Stimulated activated CD4-positive, alpha-beta T cell treated with anti-CD3 and anti-CD28 coated beads, Interleukin-4, amount 100 ng/mL, for 24 hours (primary cell): ENCODE measurements at regions not wholly inside any gene's neighbourhood (a gene's known extent, or its start where the extent isn't known, plus 50 kb on each side); places are given as distances from the start of the nearest gene placed in this dataset.
"Not testable (repeated sequence)": the region's sequence is repeated elsewhere in the genome, so short reads cannot be mapped to it uniquely, and the experiment has no call there.

Source experiments
- DNase-seq: peaks from one replicate; pipeline ENCODE4 v3.0.0-alpha.2; 2020

DNA sequence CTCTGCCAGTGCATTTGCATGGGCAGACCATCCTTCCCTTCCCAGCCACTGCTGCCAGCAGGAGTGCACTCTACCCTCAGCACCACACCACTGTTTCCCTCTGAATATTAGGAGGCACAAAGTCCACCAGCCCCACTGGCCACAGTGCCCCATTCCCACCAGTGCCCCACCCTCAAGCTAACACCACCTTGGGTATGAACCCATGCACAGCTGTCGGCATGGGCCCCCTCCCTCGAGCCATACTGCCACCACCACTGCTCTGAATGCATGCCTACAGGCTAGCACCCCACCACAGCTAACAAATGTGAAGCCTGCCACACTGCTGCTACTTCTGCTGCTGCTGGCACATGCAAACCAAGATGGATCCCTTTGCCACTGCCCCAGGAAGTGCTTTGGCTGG is 810.4 kb downstream of the TRAM1L1 start:
- DNase-seq, result no peak

DNA sequence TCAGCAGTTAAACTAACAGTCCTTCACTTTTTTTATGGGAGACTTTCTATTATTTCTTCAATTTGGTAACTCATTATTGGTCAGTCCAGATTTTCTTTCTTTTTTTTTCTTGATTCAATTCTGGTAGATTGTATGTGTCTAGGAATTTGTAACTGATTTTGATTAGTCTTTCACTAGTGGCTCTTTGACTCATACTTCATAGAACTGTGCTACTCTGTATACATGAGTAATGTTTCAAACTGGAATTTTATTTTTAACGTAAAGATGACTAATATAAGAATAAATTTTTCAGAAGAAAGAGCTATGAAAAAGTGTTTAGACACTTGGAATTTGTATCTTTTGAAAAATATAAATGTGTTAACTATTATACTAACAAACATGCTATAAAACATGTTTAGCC is 813.0 kb downstream of the TRAM1L1 start:
- DNase-seq, result no peak

DNA sequence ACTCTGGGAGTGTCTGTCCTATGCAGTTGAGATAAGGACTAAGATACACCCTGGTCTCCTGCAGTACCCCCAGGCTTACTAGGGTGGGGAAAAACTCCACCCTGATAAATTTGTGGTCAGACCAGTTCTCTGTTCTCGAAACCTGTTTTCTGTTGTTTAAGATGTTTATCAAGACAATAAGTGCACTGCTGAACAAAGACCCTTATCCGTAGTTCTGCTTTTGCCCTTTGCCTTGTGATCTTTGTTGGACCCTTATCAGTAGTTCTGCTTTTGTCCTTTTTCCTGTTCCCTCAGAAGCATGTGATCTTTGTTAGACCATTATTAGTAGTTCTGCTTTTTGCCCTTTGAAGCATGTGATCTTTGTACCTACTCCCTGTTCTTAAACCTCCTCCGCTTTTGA is 824.4 kb downstream of the TRAM1L1 start:
- DNase-seq, result not testable (repeated sequence)

DNA sequence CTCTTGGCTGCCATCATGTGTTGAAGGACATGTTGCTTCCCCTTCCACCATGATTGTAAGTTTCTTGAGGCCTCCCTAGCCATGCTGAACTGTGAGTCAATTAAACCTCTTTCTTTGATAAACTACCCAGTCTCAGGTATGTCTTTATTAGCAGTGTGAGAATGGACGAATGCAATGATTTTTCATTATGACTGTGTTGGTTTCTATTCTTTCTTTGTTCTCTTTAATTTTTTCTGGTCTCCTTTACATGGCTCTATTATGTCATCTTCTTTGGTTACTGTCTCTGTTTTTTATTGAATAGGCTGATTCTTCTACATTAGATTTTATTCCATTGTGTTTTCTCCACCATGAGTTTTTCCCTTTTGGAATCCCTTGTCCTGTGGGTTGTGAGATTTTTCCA is 840.6 kb downstream of the TRAM1L1 start:
- no peak for DNase-seq

DNA sequence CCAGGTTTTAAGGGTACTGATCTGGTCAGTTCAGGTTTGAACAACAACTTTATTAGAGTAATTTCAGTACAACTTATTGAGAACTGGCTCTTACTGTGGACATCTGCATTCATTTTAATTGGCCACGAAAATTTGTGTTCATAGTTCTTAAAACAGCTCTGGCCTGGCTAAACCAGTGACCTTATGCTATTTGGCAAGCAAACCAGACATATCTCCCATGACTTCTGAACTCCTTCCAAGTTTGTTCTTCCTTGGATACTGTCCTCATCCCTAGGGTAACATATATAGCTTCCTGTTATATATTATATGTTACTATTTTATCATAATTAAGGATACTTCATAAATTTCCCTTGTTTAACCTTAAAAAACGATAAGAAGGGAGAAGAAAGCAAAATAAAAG is 841.9 kb downstream of the TRAM1L1 start:
- no peak for DNase-seq

DNA sequence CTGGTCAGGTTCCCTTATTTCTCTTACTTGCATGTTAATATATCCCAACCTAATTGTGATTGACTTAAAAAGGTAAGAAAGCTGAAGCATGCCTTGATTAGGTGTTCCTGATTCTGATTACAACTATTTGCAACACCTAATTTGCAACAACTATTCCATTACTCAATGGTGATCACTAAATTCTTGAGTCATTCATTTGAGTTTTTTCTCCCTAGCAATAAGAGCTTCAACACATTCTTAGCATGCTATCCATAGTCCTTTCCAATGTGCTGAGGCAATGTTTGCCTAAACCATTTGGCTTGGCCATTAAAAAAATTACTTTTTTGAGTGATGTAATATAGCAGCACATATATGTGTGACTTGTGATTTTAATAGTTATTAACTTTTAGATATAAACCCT is 851.4 kb downstream of the TRAM1L1 start:
- no peak for DNase-seq

DNA sequence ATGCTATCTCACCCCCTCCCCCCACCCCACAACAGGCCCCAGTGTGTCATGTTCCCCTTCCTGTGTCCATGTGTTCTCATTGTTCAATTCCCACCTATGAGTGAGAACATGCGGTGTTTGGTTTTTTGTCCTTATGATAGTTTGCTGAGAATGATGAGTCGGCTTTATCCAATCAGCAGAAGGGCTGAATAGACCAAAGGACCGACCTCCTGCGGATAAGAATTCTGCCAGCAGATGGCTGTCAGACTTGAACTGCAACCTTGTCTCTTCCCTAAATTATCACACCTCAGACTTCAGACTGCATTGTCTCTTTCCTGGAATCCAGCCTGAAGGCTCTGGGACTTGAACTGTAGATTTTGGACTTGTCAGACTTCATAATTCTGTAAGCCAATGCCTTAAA is 853.4 kb downstream of the TRAM1L1 start:
- DNase-seq, result not testable (repeated sequence)

DNA sequence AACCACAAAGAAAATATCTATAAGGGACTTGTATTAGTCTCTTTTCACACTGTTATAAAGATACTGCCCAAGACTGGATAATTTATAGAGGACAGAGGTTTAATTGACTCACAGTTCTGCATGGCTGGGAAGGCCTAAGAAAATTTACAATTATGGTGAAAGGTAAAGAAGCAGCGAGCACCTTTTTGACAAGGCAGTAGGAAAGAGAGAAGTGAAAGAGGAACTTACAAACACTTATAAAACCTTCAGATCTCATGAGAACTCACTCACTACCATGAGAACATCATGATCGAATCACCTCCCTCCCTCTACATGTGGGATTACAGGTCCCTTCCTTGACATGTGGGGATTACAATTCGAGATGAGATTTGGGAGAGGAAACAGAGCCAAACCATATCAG is 856.0 kb downstream of the TRAM1L1 start:
- DNase-seq, result no peak

DNA sequence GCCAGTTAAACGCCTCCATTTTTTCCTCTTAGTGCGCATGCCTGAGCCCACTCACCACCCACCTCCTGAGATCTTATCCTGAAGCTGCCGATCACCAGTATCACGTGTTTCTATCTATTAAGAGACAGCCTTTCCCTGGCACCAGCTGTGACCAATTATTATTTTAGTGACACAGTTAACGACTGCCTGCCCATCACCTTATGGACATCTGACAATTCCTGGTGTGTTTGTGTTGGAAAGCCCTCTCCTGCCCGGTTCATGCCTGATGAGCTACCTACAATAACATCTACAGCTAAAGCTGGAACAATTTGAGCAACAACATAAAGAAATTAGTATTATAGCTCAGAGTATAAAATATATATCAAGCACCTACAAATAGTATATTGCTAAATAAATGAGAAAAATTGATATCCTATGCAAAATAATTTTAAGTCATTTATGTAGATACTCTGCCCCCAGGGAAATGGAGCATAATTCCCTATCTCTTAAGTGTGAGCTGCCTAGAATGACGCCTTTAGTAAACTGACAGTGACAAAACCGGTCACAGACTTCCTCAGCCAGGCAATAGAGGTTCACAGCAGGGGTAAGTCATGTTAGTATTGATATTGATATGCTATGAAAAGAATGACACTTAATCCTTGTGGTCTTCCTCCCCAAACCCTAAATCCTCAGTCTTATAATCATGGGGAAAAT is 862.2 kb downstream of the TRAM1L1 start:
- DNase-seq, result no peak

DNA sequence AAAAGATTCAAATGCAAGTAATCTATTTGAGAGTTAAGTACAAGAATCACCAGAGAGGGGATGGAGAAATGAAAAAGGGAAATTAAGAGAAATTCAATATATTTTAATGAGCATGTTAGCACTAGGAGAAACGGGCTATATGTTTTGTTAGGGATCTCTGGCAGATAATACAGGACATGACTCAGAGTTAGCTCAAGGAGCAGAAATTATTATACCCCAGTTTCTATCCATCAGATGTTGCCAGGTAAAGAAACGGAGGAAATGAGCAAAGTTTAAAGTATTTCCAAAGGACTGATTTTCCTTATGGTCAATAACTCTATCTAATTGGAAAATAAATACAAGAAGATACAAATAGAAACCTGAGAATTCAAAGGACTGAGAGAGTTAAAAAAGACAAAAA is 867.6 kb downstream of the TRAM1L1 start:
- DNase-seq, result no peak

DNA sequence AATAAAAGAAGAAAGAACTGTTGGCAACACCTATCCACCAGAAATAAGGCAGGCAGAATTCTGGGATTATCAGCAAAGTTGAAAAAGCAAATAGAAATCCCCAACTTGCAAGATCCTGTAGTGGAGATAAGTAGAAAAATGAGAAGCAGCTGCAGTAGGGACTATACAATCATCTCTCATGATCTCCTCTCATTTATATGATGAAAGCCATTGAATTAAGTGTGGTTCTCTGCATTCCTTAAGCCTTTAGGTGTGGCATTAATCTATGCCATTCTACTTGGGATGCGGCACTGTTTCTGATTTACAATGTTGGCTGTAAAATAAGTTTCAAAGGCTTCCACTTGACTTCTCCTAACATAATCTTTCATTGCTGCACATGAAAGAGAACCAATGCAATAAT is 869.8 kb downstream of the TRAM1L1 start:
- DNase-seq, result no peak

DNA sequence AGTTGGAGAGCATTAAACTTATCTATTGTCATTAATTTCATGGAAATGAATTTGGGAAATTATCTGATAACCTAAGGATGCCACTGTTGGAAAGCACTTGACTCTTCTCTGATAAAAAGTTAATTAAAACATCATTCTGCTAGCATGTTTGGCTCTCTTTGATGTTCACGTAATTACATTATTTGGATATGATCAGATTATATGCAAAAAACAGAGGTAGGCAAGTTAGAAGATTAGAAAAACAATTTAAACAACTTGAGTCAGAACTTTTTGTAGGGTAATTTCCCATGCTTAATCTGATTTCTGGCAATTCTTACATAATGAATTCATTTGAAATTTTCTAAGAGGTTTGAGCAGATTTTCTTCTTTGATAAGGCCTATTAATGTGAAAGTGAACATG is 882.9 kb downstream of the TRAM1L1 start:
- DNase-seq, result no peak

DNA sequence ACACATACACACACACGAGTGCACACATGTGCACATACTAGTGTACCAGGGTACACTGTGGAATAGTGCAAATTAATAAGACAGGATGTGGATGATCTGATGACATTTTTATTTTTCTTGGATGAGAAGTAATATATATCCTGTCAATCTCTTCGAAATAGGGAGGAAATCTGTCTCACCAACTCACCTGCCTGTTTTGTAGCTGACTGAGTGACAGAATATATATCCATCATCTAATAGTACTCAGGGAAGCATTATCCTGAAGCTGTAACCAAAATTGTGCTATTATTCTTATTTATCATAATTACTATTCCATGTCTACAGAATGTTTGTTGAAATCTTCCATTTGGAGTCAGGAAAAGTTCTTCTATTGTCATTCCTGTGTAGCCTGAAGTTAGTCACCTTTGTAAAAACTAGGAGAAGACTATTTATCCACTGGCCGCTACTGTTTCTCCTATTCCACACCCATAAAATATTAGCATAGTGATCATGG is 888.0 kb downstream of the TRAM1L1 start:
- no peak for DNase-seq

DNA sequence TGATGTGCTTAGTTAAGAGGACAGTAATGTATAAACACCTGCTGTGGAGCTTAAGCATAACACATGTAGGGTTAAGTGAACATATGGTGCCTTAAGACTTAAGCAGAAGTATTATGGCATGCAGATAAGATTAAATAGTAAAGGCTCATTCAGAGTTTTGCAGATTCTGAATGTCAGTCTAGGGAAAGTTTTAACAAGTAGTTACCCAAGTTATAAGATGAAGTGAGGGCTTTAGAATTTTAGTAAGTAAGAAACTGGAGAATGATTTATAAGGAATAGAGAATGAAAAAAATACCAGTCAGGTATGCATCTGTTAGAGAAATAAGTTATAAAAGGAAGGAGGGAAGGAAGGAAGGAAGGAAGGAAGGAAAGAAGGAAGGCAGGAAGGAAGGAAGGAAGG is 902.1 kb downstream of the TRAM1L1 start:
- no peak for DNase-seq

DNA sequence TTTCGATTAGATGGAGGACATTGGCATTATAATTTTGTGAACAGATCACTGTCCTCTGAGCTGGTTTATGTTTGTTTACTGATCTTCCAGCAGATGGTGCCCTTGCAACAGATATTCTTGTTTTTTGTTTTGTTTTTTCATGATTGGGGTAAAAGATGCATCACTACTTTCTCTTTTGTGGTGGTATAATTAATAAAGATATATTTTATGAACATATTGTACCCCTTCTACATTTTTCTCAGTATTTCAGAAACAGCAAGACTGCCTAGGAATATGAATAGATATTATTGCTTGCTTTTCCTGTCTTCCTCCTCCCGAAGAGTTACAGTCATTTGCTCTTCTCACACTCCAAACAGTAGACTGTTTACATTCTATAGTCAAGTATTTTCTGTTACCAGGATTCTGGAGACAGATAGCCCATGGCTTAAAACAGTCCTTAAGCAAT is 905.2 kb downstream of the TRAM1L1 start:
- DNase-seq, result no peak

DNA sequence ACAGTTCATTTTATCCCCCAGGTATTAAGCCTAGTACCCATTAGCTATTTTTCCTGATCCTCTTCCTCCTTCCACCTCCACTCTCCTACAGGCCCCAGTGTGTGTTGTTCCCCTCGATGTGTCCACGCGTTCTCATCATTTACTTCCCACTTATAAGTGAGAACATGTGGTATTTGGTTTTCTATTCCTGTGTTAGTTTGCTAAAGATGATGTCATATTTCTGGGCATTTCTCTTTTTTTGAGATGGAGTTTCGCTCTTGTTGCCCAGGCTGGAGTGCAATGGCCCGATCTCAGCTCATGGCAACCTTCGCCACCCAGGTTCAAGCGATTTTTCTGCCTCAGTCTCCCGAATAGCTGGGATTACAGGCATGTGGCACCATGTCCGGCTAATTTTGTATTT is 934.0 kb downstream of the TRAM1L1 start:
- not testable (repeated sequence) for DNase-seq

DNA sequence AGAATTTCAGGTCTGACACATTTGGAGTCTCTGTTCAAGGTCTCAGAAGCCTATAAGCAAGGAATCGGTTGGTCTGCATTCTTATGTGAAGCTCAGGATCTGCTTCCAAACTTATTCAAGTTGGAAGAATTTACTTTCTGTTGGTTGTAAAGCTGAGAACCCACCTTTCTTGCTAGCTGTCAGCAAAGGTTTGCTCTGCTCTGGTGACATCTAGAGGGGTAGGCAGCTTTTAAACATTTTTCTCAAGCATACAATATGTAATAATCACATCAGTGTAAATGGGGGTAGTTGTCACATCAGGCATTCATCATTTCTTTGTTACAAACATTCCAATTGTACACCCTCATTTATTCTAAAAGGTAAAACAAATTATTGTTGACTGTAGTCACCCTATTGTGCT is 935.2 kb downstream of the TRAM1L1 start:
- no peak for DNase-seq

DNA sequence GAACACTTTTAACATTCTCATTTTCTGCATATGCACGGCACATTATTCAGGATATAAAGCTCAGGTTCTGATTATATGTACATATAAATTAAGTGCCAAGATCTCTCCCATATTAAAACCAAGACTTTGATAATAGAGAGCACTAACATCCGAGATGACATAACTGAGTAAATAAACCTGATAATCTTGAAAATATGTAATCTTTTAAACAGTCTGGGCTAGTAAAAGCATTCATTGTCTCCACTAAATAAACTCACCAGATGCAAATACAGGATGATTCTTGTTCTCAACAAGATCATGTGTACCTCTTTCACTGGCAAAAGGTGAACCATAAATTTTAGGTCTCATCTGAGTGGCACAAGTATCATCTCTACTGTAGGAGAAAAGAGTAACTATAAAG is 942.2 kb downstream of the TRAM1L1 start:
- no peak for DNase-seq

DNA sequence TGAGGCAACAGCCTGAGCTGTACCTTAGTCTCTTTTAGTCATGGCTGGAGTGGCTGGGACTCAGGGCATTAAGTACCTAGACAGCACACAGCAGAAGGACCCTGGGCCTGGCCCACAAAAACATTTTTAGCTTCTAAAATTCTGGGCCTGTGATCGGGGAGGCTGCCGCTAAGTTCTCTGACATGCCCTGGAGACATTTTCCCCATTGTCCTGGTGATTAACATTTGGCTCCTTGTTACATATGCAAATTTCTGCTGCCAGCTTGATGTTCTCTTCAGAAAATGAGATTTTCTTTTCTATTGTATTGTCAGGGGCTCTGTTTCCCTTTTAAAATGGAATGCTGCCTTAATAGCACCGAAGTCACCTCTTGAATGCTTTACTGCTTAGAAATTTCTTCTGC is 952.4 kb downstream of the TRAM1L1 start:
- DNase-seq, result no peak

DNA sequence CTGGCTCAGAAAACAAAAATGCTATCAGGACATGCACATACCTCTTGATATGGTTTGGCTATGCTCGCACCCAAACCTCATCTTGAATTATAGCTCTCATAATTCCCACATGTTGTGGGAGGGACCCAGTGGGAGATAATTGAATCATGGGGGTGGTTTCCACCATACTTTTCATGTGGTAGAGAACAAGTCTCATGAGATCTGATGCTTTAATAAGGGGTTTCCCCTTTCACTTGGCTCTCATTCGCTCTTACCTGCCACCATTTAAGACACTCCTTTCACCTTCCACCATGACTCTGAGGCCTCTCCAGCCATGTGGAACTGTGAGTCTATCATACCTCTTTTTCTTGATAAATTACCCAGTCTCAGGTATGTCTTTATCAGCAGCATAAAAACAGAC is 958.6 kb downstream of the TRAM1L1 start:
- no peak for DNase-seq

DNA sequence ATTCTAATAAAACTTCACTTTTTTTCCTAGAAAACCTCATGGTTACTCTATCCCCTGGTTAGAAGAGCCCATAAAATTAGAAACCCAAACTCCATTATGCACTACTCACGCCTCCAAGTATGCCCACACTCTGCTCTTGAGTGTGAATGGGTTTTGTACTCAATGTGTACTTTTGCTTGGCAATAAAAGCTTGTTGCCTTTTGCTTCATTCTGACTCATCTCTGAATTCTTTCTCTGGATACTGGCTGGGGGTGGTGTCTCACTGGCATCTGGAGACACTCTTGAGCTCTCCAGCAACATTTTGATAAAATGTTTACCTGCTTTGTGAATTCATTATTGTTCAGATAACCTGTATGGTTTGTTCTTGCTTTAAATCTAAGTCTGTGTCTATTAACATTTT is 963.3 kb downstream of the TRAM1L1 start:
- DNase-seq, result no peak

DNA sequence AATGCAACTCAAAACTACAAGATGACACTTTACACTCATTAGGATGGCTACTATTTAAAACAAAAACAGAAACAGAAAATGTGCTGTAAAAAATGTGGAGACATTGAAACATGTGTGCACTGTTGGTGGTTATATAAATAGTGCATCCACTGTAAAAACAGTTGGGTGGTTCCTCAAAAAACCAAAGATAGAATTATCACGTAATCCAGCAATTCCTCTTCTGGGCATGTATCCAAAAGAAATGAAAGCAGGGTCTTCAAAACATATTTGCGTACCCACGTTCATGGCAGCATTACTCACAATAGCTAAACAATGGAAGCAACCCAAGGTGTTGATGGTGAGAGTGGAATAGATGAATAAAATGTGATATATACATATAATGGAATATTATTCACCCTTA is 967.2 kb downstream of the TRAM1L1 start:
- no peak for DNase-seq

DNA sequence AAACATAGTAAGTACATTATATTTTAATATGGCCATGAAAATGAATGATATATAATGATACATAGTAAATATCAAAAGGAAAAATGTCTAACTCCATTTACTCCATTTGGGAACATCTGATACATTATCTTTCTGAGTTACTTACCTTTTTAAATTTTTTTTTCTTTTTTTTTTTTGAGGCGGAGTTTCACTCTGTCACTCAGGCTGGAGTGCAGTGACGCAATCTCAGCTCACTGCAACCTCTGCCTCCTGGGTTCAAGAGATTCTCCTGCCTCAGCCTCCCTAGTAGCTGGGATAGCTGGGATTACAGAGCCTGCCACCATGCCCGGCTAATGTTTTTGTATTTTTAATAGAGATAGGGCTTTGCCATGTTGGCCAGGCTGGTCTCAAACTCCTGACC is 972.5 kb downstream of the TRAM1L1 start:
- DNase-seq, result not testable (repeated sequence)

DNA sequence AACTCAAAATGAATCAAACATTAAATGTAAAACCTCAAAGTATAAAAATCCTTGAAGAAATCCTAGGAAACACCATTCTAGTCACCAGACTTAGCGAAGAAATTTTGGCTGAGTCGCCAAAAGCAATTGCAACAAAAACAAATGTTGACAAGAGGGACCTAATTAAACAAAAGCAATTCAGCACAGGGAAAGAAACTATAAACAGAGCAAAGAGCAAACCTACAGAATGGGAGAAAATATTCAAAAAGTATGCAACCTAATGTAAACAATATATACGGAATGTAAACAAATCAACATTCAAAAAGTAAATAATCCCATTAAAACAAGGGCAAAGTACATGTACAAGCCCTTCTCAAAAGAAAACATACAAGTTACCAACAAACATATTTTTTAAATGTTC is 974.7 kb downstream of the TRAM1L1 start:
- no peak for DNase-seq

DNA sequence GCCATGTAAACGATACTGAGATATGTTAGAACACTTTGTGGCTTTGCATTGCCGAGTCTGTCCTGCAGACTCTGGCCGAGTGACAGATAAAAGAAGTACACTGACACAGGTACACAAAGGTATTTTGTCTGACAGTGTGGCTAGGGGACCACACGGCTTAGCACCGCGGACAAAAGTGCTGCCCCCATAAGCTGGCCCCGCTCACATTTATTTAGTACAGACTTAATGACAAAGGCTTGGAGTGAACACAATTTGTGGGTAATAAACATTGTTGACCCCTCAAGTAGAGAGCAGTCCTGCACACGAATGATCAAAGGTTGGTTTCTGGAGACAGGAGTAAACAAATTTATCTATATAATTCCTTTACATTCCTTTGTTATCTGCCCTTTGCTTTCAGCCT is 976.8 kb downstream of the TRAM1L1 start:
- no peak for DNase-seq
